ENCODE measurements at regions not wholly inside any gene's neighbourhood (a gene's known extent, or its start where the extent isn't known, plus 50 kb on each side); places are given as distances from the start of the nearest gene placed in this dataset.

GRCh38 chr10:131723297-131724168 is 177.3 kb upstream of the PPP2R2D start:
- TF ChIP-seq CTCF (conservative IDR thresholded peaks at IDR 0.05; ENCODE audit: low read depth, low read length), result no peak
- no peak for TF ChIP-seq EZH2phosphoT487 (IDR thresholded peaks at IDR 0.05; ENCODE audit: borderline replicate concordance, low read length)
- no peak for TF ChIP-seq EZH2 (IDR thresholded peaks at IDR 0.05; ENCODE audit: low read length, unreplicated experiment)
- Histone ChIP-seq H3K9me2 (replicated peaks; ENCODE audit: low read length) (no peaks in the 10 kb centered on the region), H2AFZ (ENCODE audit: low read length) (no peak overlapping the region), H3K36me3 (ENCODE audit: low read depth, low read length) (no peaks in the 10 kb centered on the region), H3K9ac (ENCODE audit: low read length) (no peak overlapping the region), H3K27ac (ENCODE audit: low read length) (no peak overlapping the region), H3K27me3 (ENCODE audit: low read length) (0 out of 2 replicates have a peak, but pooled peaks cover 4% of the 10 kb centered on the region), H3K79me2 (ENCODE audit: low read length) (no peaks in the 10 kb centered on the region), H3K9me3 (ENCODE audit: low read length) (no peaks in the 10 kb centered on the region), H3F3A (ENCODE audit: low read length, unreplicated experiment) (no peaks in the 10 kb centered on the region), H3K4me3 (ENCODE audit: low read length) (no peak overlapping the region), H3K4me1 (ENCODE audit: insufficient read depth, low read length) (no peaks in the 10 kb centered on the region), H3K4me2 (ENCODE audit: low read length) (no peak overlapping the region), H4K20me1 (ENCODE audit: low read length) (no peaks in the 10 kb centered on the region)
- DNase-seq (no peak), ATAC-seq (no peak)
- POLR2A ChIA-PET (ENCODE audit: unreplicated experiment), result no interaction called here
- CTCF ChIA-PET, result no interaction called here
- intact Hi-C loops (cut with micrococcal nuclease), result no loop called here
- BruUV-seq (replicated peaks), result no TSS peak

- Histone ChIP-seq H3K4me1 (ENCODE audit: insufficient read depth, low read length) (no peaks in the 10 kb centered on the region), H3K9me3 (ENCODE audit: low read length) (no peaks in the 10 kb centered on the region)
- POLR2A ChIA-PET (ENCODE audit: unreplicated experiment), result no interaction called here
Observed at GRCh38 chr10:131724169-131724545, 176.7 kb upstream of the PPP2R2D start.

More at GRCh38 chr10:131724169-131724545, 176.7 kb upstream of the PPP2R2D start:
- Histone ChIP-seq H3K9ac (ENCODE audit: low read length) (no peak overlapping the region), H3K36me3 (ENCODE audit: low read depth, low read length) (no peaks in the 10 kb centered on the region), H3K4me2 (ENCODE audit: low read length) (no peak overlapping the region), H3K27me3 (ENCODE audit: low read length) (0 out of 2 replicates have a peak, but pooled peaks cover 4% of the 10 kb centered on the region), H3K4me3 (ENCODE audit: low read length) (no peak overlapping the region), H2AFZ (ENCODE audit: low read length) (no peak overlapping the region), H3K79me2 (ENCODE audit: low read length) (no peaks in the 10 kb centered on the region), H3K9me2 (replicated peaks; ENCODE audit: low read length) (no peaks in the 10 kb centered on the region), H3F3A (ENCODE audit: low read length, unreplicated experiment) (no peaks in the 10 kb centered on the region), H4K20me1 (ENCODE audit: low read length) (no peaks in the 10 kb centered on the region), H3K27ac (ENCODE audit: low read length) (no peak overlapping the region)
- TF ChIP-seq EZH2phosphoT487 (IDR thresholded peaks at IDR 0.05; ENCODE audit: borderline replicate concordance, low read length) (no peak), EZH2 (IDR thresholded peaks at IDR 0.05; ENCODE audit: low read length, unreplicated experiment) (no peak), CTCF (conservative IDR thresholded peaks at IDR 0.05; ENCODE audit: low read depth, low read length) (no peak)
- intact Hi-C loops (cut with micrococcal nuclease), result no loop called here
- DNase-seq (no peak), ATAC-seq (no peak)
- CTCF ChIA-PET, result no interaction called here
- no TSS peak for BruUV-seq (replicated peaks)
